Astrocyte of the cerebellum (primary cell): ENCODE measurements at regions not wholly inside any gene's neighbourhood (a gene's known extent, or its start where the extent isn't known, plus 50 kb on each side); places are given as distances from the start of the nearest gene placed in this dataset.

Experiments used
- DNase-seq: peaks from one replicate; pipeline ENCODE4 v3.0.0-alpha.2; 2011; ENCODE audit warnings: low read depth
- H3K4me3 ChIP-seq: 2 replicates; pipeline ENCODE4 v1.5.1; 2011; ENCODE audit warnings: mild to moderate bottlenecking, low read depth, low read length, moderate library complexity
- in situ Hi-C: cut with HindIII; loops from 2 replicates; pipeline ENCODE4 v1.10.0; 2017; ENCODE audit warnings: low sequenced_read_pairs
- TF ChIP-seq, protein P1 (sequence below): IDR thresholded peaks from 2 replicates; pipeline ENCODE4 v1.5.1; 2012; ENCODE audit warnings: low read length, low read depth, moderate library complexity, mild to moderate bottlenecking; ENCODE audit errors: missing control alignments

DNA sequence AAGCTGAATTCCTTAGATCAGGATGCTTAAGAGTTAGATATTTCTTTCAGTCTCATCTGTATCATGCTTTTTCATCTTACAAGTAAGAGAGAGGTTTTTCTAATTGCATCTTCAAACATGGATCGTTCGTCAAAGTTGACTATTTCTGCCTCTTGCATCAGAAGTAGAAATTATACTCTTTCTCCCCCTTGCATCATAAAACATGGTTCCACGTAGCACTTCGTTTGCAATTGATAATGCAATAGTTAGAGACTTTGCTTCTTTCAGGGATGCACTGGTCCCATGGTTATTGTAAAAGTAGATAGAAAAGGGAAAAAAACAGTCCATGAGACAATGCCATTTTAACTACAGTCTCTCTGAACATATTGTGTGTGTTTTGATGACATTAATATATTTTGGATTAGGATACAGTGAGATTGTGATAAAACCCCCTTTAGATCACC is 75.1 kb upstream of the PARD3B start:
- in situ Hi-C loops: no loop called here
- TF ChIP-seq, protein P1, sequence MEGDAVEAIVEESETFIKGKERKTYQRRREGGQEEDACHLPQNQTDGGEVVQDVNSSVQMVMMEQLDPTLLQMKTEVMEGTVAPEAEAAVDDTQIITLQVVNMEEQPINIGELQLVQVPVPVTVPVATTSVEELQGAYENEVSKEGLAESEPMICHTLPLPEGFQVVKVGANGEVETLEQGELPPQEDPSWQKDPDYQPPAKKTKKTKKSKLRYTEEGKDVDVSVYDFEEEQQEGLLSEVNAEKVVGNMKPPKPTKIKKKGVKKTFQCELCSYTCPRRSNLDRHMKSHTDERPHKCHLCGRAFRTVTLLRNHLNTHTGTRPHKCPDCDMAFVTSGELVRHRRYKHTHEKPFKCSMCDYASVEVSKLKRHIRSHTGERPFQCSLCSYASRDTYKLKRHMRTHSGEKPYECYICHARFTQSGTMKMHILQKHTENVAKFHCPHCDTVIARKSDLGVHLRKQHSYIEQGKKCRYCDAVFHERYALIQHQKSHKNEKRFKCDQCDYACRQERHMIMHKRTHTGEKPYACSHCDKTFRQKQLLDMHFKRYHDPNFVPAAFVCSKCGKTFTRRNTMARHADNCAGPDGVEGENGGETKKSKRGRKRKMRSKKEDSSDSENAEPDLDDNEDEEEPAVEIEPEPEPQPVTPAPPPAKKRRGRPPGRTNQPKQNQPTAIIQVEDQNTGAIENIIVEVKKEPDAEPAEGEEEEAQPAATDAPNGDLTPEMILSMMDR: no peak
- DNase-seq: no peak
- H3K4me3 ChIP-seq: no peak overlapping the region

DNA sequence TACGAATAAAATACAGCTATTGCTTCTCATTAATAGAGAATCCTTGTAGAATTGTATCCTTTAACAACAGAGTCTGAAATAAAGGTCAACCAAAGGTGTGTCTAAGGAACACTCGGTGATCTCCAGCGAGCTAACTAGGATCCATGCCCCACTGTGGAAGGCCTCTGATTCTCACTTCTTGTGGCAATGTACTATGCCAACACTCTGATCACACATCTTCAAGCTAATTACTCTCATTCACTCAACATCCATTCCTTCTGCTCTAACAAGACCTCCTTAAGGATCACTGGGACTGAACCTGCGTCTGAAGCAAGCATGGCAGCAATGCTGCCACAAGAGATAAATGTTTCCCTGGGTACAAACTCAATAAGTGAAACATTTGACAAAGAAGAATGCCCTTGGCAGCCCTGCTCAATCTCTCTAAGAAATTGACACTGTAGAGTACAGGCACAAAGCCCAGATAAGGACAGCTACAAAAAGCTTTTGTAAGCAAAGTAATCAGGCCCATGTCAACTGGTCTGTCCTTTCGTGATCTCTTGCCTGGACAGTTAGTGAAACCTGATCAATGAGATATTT is 74.6 kb upstream of the PARD3B start:
- in situ Hi-C loops: no loop called here
- no peak overlapping the region for H3K4me3 ChIP-seq
- TF ChIP-seq, protein P1: no peak
- DNase-seq: no peak

DNA sequence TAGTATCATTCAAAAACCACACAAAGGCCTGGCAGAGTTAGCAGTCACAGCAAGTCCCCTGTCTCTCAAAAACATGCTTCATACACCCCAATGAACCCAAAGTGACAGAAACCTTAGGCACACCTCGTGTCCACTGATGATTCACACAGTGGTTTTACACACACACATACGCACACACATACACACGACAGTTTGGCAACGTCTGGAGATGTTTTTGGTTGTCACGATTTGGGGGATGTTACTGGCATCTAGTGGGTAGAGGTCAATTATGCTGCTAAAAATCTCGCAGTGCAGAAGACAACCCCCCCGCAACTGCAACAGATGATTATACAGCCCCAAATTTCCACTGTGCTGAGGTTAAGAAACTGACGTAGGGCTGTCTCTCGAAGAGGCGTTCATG is 72.9 kb upstream of the PARD3B start:
- H3K4me3 ChIP-seq: no peak overlapping the region
- in situ Hi-C loops: no loop called here
- TF ChIP-seq, protein P1: no peak
- DNase-seq: no peak

DNA sequence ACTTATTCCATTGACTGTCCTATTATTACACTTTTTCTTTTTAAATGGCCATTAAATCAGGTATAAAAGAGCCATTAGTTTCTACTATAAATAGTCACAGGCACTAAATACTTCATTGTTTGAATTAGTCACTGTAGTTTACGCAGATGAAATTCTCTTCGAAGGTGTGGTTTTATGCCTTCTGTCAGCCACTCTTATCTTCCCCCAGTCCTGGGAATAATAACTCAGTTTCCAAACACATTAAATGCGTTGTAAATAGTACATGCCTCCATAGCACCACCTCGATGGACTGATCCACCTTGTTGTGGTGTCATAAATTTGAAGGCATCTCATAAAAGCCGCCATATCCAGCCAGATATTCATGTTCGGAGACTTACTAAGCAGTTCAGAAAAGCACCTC is 72.1 kb upstream of the PARD3B start:
- no peak overlapping the region for H3K4me3 ChIP-seq
- in situ Hi-C loops: no loop called here
- TF ChIP-seq, protein P1: no peak
- no peak for DNase-seq

DNA sequence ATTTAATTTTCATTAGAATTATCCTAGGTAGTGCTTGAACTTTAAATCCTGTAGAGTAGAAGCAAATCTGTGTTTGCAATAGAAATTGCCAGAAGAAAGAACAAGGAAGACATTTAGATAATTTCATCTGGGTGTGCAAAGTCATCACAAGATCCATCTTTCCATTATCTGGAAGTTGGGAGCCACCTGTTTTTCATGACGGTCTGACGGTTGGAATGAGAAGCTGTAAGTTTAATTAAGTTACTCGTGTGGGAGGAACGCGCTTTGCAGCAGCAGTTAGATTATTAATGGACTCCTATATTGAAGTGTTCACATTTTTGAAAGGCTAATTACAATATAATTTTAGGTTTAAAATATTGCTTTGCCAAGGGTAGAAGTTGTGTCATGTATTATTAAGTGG is 69.9 kb upstream of the PARD3B start:
- no peak overlapping the region for H3K4me3 ChIP-seq
- TF ChIP-seq, protein P1: no peak
- no peak for DNase-seq
- in situ Hi-C loops: no loop called here

DNA sequence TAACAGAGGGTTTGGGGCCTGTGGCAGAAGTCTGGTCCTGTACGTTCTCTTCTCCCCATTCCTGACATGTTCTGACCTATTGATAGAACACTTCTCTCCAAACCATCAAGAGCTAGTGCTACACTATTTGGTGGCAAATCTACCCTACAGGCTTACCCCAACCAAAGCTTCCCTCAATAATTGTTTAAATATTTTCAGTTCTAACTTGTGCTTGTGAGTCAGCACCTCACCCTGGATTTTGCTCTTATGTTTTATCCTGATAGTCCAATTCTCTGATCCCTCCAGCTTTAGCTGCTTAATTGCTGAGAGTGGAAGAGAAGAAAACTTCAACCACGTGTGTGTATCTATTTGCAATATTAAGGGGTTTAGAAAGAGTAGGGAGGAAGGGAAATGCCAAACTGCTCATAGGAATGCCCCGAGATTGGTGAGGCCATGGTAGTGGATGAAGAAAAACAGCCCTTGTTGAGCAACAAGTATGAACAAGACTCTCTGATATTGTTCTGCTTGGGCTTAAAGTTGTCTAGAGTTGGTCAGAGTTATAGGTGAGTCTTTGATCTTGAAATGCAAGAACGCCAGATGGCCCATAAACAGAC is 67.8 kb upstream of the PARD3B start:
- in situ Hi-C loops: no loop called here
- no peak for DNase-seq
- H3K4me3 ChIP-seq: no peak overlapping the region
- TF ChIP-seq, protein P1: no peak
